Coronary artery (tissue), 2 donors: ENCODE measurements at regions not wholly inside any gene's neighbourhood (a gene's known extent, or its start where the extent isn't known, plus 50 kb on each side); places are given as distances from the start of the nearest gene placed in this dataset.

Experiments
- DNase-seq: peaks from one replicate; pipeline ENCODE4 v3.0.0-alpha.2; 2017; ENCODE audit warnings: low spot score
- H3K27ac ChIP-seq, 2 donors: fragments of 200-600 bp; sonication (generic); one replicate each; pipeline ENCODE4 v1.5.1; 2016 to 2019
- H3K4me3 ChIP-seq: fragments of 200-600 bp; sonication (generic); 2 replicates; pipeline ENCODE4 v1.5.1; 2016; ENCODE audit warnings: mild to moderate bottlenecking, moderate library complexity
- TF ChIP-seq, protein P1 (sequence below): fragments of 200-600 bp; sonication (generic); IDR thresholded peaks from one replicate; pipeline ENCODE4 v1.5.1; 2019; ENCODE audit warnings: antibody characterized with exemption

- TF ChIP-seq, protein P1, sequence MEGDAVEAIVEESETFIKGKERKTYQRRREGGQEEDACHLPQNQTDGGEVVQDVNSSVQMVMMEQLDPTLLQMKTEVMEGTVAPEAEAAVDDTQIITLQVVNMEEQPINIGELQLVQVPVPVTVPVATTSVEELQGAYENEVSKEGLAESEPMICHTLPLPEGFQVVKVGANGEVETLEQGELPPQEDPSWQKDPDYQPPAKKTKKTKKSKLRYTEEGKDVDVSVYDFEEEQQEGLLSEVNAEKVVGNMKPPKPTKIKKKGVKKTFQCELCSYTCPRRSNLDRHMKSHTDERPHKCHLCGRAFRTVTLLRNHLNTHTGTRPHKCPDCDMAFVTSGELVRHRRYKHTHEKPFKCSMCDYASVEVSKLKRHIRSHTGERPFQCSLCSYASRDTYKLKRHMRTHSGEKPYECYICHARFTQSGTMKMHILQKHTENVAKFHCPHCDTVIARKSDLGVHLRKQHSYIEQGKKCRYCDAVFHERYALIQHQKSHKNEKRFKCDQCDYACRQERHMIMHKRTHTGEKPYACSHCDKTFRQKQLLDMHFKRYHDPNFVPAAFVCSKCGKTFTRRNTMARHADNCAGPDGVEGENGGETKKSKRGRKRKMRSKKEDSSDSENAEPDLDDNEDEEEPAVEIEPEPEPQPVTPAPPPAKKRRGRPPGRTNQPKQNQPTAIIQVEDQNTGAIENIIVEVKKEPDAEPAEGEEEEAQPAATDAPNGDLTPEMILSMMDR, result no peak
- no peak overlapping the region for H3K27ac ChIP-seq
- no peak overlapping the region for H3K4me3 ChIP-seq
- no peak for DNase-seq
Observed at GRCh38 chr22:22390989-22391388, 117.6 kb downstream of the ZNF280B start.

GRCh38 chr22:22391543-22391942, 117.0 kb downstream of the ZNF280B start:
- Histone ChIP-seq H3K4me3 (no peak overlapping the region), H3K27ac (no peak overlapping the region)
- TF ChIP-seq, protein P1, result no peak
- DNase-seq, result no peak

DNA sequence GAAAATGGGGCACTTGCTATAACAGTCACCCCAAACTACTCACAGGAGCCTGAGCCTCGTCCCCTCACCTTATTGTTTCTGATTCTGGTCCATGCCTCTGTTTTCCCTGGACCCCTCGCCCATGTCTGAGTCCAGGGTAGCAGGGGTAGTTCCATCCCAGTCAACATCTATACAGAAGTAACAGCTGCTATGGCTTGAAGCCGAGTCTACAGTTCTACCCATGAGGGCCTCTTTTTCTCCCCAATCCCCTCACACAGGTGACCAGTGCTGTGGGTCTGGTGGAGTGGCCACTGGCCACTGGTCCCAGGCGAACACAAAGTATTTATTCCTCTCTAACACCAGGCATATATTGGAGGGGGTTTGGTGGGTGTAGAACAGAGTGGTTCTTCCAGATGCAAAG, 116.4 kb downstream of the ZNF280B start:
- TF ChIP-seq, protein P1, result no peak
- Histone ChIP-seq H3K4me3 (no peak overlapping the region), H3K27ac (no peak overlapping the region)
- no peak for DNase-seq

DNA sequence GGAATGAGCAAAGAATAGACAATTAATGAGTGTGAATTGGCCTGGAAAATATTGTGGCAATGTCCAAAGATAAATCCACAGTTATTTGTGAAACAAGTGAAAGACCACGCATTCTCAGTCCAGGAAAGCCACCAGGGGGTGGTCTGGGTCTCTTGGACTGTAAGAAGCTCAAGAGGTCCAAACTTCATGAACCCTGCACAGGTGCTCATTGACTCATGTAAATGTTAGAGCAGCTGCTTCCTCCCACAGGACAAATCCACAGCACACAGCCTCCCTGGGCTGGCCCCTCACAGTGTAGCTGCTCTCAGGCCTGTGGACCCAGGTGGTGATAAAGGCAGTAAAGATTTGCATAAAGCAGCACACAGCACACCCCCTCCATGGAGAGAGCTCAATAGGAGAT, 114.0 kb downstream of the ZNF280B start:
- Histone ChIP-seq H3K4me3 (no peak overlapping the region), H3K27ac (no peak overlapping the region)
- TF ChIP-seq, protein P1, result no peak
- DNase-seq, result no peak

DNA sequence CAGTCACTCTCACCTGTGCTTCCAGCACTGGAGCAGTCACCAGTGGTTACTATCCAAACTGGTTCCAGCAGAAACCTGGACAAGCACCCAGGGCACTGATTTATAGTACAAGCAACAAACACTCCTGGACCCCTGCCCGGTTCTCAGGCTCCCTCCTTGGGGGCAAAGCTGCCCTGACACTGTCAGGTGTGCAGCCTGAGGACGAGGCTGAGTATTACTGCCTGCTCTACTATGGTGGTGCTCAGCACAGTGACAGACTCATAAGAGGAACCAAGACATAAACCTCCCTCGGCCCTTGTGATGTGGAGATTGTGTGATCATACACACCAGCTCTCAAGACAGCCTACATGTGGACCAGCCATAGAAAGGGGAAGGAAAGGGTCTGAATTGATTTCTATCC, 113.3 kb downstream of the ZNF280B start:
- no peak for DNase-seq
- H3K27ac ChIP-seq, result no peak overlapping the region
- TF ChIP-seq, protein P1, result no peak
- H3K4me3 ChIP-seq, result no peak overlapping the region

DNA sequence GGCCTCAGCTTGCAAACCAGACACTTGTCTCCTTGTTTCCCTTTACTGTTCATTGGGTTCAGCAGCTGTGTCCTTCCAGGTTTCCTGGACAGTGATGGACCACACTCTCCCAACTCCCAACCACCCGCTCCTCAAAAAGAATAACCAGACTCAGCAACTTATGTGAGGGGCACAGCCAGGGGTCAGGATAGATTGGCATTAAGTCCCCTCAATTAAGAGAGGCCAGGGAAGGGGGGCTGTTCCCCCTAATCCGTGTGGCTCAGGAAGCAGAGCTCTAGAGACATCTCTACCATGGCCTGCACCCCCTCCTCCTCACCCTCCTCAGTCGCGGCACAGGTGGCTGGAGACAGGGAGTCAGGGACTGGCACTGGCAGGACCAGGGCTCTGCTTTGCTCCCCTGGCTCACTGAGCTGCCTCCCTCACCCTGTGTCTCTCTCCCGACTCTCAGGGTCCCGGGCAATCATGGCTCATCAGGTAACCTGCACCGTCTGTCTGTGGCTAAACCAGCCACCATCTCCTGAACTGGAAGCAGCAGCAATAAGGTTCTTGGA, 111.7 kb downstream of the ZNF280B start:
- no peak overlapping the region for H3K27ac ChIP-seq
- no peak overlapping the region for H3K4me3 ChIP-seq
- no peak for DNase-seq
- TF ChIP-seq, protein P1, result no peak

GRCh38 chr22:22397292-22397870, 111.2 kb downstream of the ZNF280B start:
- H3K27ac ChIP-seq, result peak overlapping the region in 1 of 2 donors; percentile 7
- TF ChIP-seq, protein P1, result no peak
- H3K4me3 ChIP-seq, result no peak overlapping the region
- DNase-seq, result no peak
